ENCODE measurements at regions not wholly inside any gene's neighbourhood (a gene's known extent, or its start where the extent isn't known, plus 50 kb on each side); places are given as distances from the start of the nearest gene placed in this dataset.

DNA sequence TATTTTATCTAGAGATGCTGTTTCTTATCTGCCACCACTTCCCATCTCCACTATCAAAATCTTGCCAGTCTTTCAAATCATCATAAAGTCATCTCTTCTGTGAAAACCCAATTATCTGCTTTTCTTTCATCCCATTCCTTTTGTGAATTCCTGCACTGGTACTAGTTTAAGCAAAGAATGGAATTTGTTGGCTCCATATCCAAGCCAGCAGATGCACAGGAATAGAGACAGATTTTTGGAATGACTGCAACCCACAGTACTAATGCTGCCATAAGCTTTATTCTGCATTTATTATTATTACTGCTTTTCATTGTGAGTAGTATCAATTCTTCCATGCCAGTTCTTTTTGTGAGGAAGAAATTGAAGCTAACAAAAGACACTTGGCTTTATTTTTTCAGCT lies 616.7 kb downstream of the RAPGEF2 start:
- no peaks in the 10 kb centered on the region for H3K79me2 ChIP-seq (ENCODE audit: insufficient read depth, low read length)
- no peak overlapping the region for H3K4me2 ChIP-seq (ENCODE audit: low read length)
- H3K4me1 ChIP-seq (ENCODE audit: control insufficient read depth in 1 of 2, insufficient read depth in 2 of 2, low read length in 2 of 2), result no peaks in the 10 kb centered on the region
- POLR2A ChIA-PET, result no interaction called here
- no peaks in the 10 kb centered on the region for H3K27me3 ChIP-seq (ENCODE audit: insufficient read depth, low read length)
- TF ChIP-seq, protein P1, sequence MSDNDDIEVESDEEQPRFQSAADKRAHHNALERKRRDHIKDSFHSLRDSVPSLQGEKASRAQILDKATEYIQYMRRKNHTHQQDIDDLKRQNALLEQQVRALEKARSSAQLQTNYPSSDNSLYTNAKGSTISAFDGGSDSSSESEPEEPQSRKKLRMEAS (IDR thresholded peaks at IDR 0.05), result no peak
- TF ChIP-seq, protein P2, sequence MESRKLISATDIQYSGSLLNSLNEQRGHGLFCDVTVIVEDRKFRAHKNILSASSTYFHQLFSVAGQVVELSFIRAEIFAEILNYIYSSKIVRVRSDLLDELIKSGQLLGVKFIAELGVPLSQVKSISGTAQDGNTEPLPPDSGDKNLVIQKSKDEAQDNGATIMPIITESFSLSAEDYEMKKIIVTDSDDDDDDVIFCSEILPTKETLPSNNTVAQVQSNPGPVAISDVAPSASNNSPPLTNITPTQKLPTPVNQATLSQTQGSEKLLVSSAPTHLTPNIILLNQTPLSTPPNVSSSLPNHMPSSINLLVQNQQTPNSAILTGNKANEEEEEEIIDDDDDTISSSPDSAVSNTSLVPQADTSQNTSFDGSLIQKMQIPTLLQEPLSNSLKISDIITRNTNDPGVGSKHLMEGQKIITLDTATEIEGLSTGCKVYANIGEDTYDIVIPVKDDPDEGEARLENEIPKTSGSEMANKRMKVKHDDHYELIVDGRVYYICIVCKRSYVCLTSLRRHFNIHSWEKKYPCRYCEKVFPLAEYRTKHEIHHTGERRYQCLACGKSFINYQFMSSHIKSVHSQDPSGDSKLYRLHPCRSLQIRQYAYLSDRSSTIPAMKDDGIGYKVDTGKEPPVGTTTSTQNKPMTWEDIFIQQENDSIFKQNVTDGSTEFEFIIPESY (IDR thresholded peaks at IDR 0.05; ENCODE audit: extremely low read depth, insufficient replicate concordance, low read length), result no peak
- no peak for TF ChIP-seq ZNF274 (IDR thresholded peaks at IDR 0.05; ENCODE audit: low read depth, low read length)
- no peak for TF ChIP-seq SIN3A (IDR thresholded peaks at IDR 0.05; ENCODE audit: low read depth)
- no peak for TF ChIP-seq EZH2phosphoT487 (IDR thresholded peaks at IDR 0.05; ENCODE audit: borderline replicate concordance)
- TF ChIP-seq JUND (IDR thresholded peaks at IDR 0.05), result no peak
- TF ChIP-seq POLR2AphosphoS5 (IDR thresholded peaks at IDR 0.05; ENCODE audit: low read depth, low read length), result no peak
- TF ChIP-seq SRF (IDR thresholded peaks at IDR 0.05; ENCODE audit: low read depth), result no peak
- TF ChIP-seq EZH2 (IDR thresholded peaks at IDR 0.05), result no peak
- TF ChIP-seq, protein P3, sequence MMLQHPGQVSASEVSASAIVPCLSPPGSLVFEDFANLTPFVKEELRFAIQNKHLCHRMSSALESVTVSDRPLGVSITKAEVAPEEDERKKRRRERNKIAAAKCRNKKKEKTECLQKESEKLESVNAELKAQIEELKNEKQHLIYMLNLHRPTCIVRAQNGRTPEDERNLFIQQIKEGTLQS (IDR thresholded peaks at IDR 0.05), result no peak
- no peak for TF ChIP-seq FOSL1 (IDR thresholded peaks at IDR 0.05; ENCODE audit: low read depth)
- no peak for TF ChIP-seq SP1 (IDR thresholded peaks at IDR 0.05; ENCODE audit: low read depth)
- no peak for TF ChIP-seq EGR1 (IDR thresholded peaks at IDR 0.05; ENCODE audit: low read depth)
- no peak for TF ChIP-seq ZFX (IDR thresholded peaks at IDR 0.05)
- TF ChIP-seq CEBPB (IDR thresholded peaks at IDR 0.05; ENCODE audit: low read depth), result no peak
- TF ChIP-seq TCF7L2 (IDR thresholded peaks at IDR 0.05; ENCODE audit: borderline replicate concordance, extremely low read depth, insufficient read depth, insufficient read length), result no peak
- TF ChIP-seq CBX3 (IDR thresholded peaks at IDR 0.05; ENCODE audit: low read depth), result no peak
- TF ChIP-seq, protein P4, sequence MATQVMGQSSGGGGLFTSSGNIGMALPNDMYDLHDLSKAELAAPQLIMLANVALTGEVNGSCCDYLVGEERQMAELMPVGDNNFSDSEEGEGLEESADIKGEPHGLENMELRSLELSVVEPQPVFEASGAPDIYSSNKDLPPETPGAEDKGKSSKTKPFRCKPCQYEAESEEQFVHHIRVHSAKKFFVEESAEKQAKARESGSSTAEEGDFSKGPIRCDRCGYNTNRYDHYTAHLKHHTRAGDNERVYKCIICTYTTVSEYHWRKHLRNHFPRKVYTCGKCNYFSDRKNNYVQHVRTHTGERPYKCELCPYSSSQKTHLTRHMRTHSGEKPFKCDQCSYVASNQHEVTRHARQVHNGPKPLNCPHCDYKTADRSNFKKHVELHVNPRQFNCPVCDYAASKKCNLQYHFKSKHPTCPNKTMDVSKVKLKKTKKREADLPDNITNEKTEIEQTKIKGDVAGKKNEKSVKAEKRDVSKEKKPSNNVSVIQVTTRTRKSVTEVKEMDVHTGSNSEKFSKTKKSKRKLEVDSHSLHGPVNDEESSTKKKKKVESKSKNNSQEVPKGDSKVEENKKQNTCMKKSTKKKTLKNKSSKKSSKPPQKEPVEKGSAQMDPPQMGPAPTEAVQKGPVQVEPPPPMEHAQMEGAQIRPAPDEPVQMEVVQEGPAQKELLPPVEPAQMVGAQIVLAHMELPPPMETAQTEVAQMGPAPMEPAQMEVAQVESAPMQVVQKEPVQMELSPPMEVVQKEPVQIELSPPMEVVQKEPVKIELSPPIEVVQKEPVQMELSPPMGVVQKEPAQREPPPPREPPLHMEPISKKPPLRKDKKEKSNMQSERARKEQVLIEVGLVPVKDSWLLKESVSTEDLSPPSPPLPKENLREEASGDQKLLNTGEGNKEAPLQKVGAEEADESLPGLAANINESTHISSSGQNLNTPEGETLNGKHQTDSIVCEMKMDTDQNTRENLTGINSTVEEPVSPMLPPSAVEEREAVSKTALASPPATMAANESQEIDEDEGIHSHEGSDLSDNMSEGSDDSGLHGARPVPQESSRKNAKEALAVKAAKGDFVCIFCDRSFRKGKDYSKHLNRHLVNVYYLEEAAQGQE (IDR thresholded peaks at IDR 0.05; ENCODE audit: low read depth), result no peak
- TF ChIP-seq, protein P5, sequence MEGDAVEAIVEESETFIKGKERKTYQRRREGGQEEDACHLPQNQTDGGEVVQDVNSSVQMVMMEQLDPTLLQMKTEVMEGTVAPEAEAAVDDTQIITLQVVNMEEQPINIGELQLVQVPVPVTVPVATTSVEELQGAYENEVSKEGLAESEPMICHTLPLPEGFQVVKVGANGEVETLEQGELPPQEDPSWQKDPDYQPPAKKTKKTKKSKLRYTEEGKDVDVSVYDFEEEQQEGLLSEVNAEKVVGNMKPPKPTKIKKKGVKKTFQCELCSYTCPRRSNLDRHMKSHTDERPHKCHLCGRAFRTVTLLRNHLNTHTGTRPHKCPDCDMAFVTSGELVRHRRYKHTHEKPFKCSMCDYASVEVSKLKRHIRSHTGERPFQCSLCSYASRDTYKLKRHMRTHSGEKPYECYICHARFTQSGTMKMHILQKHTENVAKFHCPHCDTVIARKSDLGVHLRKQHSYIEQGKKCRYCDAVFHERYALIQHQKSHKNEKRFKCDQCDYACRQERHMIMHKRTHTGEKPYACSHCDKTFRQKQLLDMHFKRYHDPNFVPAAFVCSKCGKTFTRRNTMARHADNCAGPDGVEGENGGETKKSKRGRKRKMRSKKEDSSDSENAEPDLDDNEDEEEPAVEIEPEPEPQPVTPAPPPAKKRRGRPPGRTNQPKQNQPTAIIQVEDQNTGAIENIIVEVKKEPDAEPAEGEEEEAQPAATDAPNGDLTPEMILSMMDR (IDR thresholded peaks at IDR 0.05 in 2 of 3, conservative IDR thresholded peaks at IDR 0.05 in 1 of 3; ENCODE audit: borderline replicate concordance in 1 of 3, insufficient read depth in 1 of 3, low read depth in 2 of 3, low read length in 2 of 3), result no peak
- CTCF ChIA-PET, result no interaction called here
- DNase-seq (ENCODE audit: low read depth, low spot score) (no peak), ATAC-seq (no peak)
- H3K9ac ChIP-seq (ENCODE audit: low read length), result no peak overlapping the region
- H3K9me3 ChIP-seq (ENCODE audit: control insufficient read depth in 1 of 2, insufficient read depth in 1 of 2, low read depth in 1 of 2, low read length in 2 of 2), result no peaks in the 10 kb centered on the region
- H3K27ac ChIP-seq (ENCODE audit: low read depth, low read length), result no peak overlapping the region
- no TSS peak for BruUV-seq (replicated peaks)
- intact Hi-C loops (cut with micrococcal nuclease), result no loop called here
- H2AFZ ChIP-seq (ENCODE audit: low read depth, low read length, poor library complexity, severe bottlenecking), result no peak overlapping the region
- no peaks in the 10 kb centered on the region for H4K20me1 ChIP-seq (ENCODE audit: insufficient read depth)
- no peaks in the 10 kb centered on the region for H3K9me2 ChIP-seq (ENCODE audit: insufficient read depth)
- H3K36me3 ChIP-seq (ENCODE audit: control insufficient read depth in 1 of 2, insufficient read depth in 2 of 2, low read length in 2 of 2), result no peaks in the 10 kb centered on the region
- H3K4me3 ChIP-seq (replicated peaks in 1 of 2; ENCODE audit: low read depth in 1 of 2, low read length in 2 of 2), result no peak overlapping the region
- RAD21 ChIA-PET (ENCODE audit: low non-redundant PET in 1 of 2, low total read pairs in 2 of 2, uncharacterized antibody in 2 of 2, unreplicated experiment in 2 of 2), result no interaction called here

Data from HCT116 (cell line).